Neural cell (in vitro differentiated cells): ENCODE measurements at regions not wholly inside any gene's neighbourhood (a gene's known extent, or its start where the extent isn't known, plus 50 kb on each side); places are given as distances from the start of the nearest gene placed in this dataset.

Source experiments
- H2AFZ ChIP-seq: fragments of 200-600, 300-800 bp; sonication (generic), shearing (Covaris generic); 2 replicates; pipeline ENCODE4 v1.6.0; 2014; ENCODE audit warnings: low read depth, mild to moderate bottlenecking, antibody characterized with exemption, low read length, moderate library complexity
- H3F3A ChIP-seq: fragments of 200-600 bp; shearing (Covaris generic); 2 replicates; pipeline ENCODE4 v1.6.1; 2016; ENCODE audit warnings: mild to moderate bottlenecking, moderate library complexity, mixed read lengths, antibody characterized with exemption, low read length; ENCODE audit not compliant: insufficient read depth, poor library complexity, severe bottlenecking
- H3K27ac ChIP-seq: fragments of 200-600, 300-800 bp; sonication (generic), shearing (Covaris generic); 2 replicates; pipeline ENCODE4 v1.5.1; 2014; ENCODE audit warnings: mild to moderate bottlenecking, low read length, moderate library complexity
- H3K27me3 ChIP-seq: fragments of 300-800, 200-600 bp; sonication (generic), shearing (Covaris generic); 2 replicates; pipeline ENCODE4 v1.6.0; 2014; ENCODE audit warnings: mild to moderate bottlenecking, low read depth, low read length, moderate library complexity; ENCODE audit not compliant: insufficient read depth
- H3K36me3 ChIP-seq: fragments of 300-800, 200-600 bp; sonication (generic), shearing (Covaris generic); 2 replicates; pipeline ENCODE4 v1.5.1; 2014; ENCODE audit warnings: mild to moderate bottlenecking, antibody characterized with exemption, low read length, moderate library complexity; ENCODE audit not compliant: insufficient read depth
- H3K4me2 ChIP-seq: fragments of 300-800, 200-600 bp; sonication (generic), shearing (Covaris generic); 2 replicates; pipeline ENCODE4 v1.6.0; 2014; ENCODE audit warnings: mild to moderate bottlenecking, low read length
- H3K4me3 ChIP-seq: fragments of 300-800, 200-600 bp; sonication (generic), shearing (Covaris generic); 2 replicates; pipeline ENCODE4 v1.5.1; 2014; ENCODE audit warnings: mild to moderate bottlenecking, low read length, moderate library complexity
- H3K79me2 ChIP-seq: fragments of 200-600 bp; shearing (Covaris generic); replicated peaks from 2 replicates; pipeline ENCODE4 v1.6.0; 2014; ENCODE audit warnings: mild to moderate bottlenecking, low read length, moderate library complexity; ENCODE audit not compliant: insufficient read depth
- H3K9ac ChIP-seq: fragments of 300-800, 200-600 bp; sonication (generic), shearing (Covaris generic); 2 replicates; pipeline ENCODE4 v1.6.1; 2016; ENCODE audit warnings: mild to moderate bottlenecking, low read length, mixed read lengths
- H3K9me2 ChIP-seq: fragments of 200-600 bp; shearing (Covaris generic); 2 replicates; pipeline ENCODE4 v1.6.1; 2016; ENCODE audit warnings: mild to moderate bottlenecking, low read length, mixed read lengths; ENCODE audit not compliant: insufficient read depth
- H3K9me3 ChIP-seq: fragments of 200-600, 300-800 bp; sonication (generic), shearing (Covaris generic); 2 replicates; pipeline ENCODE4 v1.6.1; 2016; ENCODE audit warnings: mild to moderate bottlenecking, mixed run types, low read length, moderate library complexity, mixed read lengths
- H4K20me1 ChIP-seq: fragments of 200-600 bp; shearing (Covaris generic); 2 replicates; pipeline ENCODE4 v1.6.1; 2016; ENCODE audit warnings: mild to moderate bottlenecking, mixed run types; ENCODE audit not compliant: insufficient read depth
- EP300 ChIP-seq: fragments of 450-650 bp; conservative IDR thresholded peaks from 2 replicates; pipeline ENCODE4 v1.6.1; 2014; ENCODE audit warnings: antibody characterized with exemption, mild to moderate bottlenecking, moderate library complexity; ENCODE audit not compliant: poor library complexity, severe bottlenecking
- EZH2 ChIP-seq: fragments of 200-600, 300-800 bp; shearing (Covaris generic), sonication (generic); IDR thresholded peaks from 2 replicates; pipeline ENCODE4 v1.6.1; 2014; ENCODE audit warnings: antibody characterized with exemption, low read length, borderline replicate concordance, mild to moderate bottlenecking; ENCODE audit not compliant: insufficient read depth, poor library complexity, severe bottlenecking
- MXI1 ChIP-seq: fragments of 450-650 bp; conservative IDR thresholded peaks from 2 replicates; pipeline ENCODE4 v1.6.1; 2014; ENCODE audit warnings: antibody characterized with exemption, mild to moderate bottlenecking; ENCODE audit not compliant: poor library complexity, severe bottlenecking
- POLR2AphosphoS5 ChIP-seq: IDR thresholded peaks from 2 replicates; pipeline ENCODE4 v1.6.1; 2012
- RAD21 ChIP-seq: fragments of 450-650 bp; conservative IDR thresholded peaks from 2 replicates; pipeline ENCODE4 v1.6.1; 2014; ENCODE audit warnings: antibody characterized with exemption, mild to moderate bottlenecking, moderate library complexity
- REST ChIP-seq: IDR thresholded peaks from 2 replicates; pipeline ENCODE4 v1.6.1; 2012; ENCODE audit warnings: borderline replicate concordance
- SMC3 ChIP-seq: fragments of 450-650 bp; conservative IDR thresholded peaks from 2 replicates; pipeline ENCODE4 v1.6.1; 2014; ENCODE audit warnings: antibody characterized with exemption, mild to moderate bottlenecking, moderate library complexity; ENCODE audit not compliant: poor library complexity
- TAF1 ChIP-seq: IDR thresholded peaks from 2 replicates; pipeline ENCODE4 v1.6.1; 2012; ENCODE audit warnings: low read depth
- TF ChIP-seq, protein P1 (sequence below): fragments of 450-650 bp; IDR thresholded peaks from 2 replicates; pipeline ENCODE4 v1.5.1; 2014; ENCODE audit warnings: antibody characterized with exemption, mild to moderate bottlenecking, moderate library complexity; ENCODE audit not compliant: poor library complexity, severe bottlenecking

DNA sequence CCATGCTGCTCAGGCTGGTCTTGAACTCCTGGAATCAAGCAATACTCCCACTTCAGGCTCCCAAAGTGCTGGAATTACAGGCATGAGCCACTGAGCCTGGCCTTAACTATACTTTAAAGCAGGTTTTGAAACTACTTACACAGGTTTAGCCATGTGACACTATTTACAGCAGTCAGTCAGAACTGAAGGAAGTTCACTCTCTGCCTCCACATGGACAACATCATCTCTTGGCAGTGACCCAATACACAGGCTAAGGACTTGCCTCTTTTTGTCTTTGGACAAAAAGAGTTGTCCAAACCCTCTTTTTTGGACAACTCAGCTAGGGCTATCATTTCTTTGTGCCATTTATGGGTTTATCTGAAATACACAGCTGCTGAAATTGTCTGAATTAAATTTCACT, 89.0 kb upstream of the CLDN10 start:
- peaks cover 6% of the 10 kb centered on the region for H3K9me3 ChIP-seq
- H3K4me3 ChIP-seq = no peak overlapping the region
- H3K79me2 ChIP-seq = no peaks in the 10 kb centered on the region
- no peak overlapping the region for H3K9ac ChIP-seq
- H3K4me2 ChIP-seq = no peak overlapping the region
- no peak overlapping the region for H3K27ac ChIP-seq
- TF ChIP-seq SMC3 = no peak
- TF ChIP-seq TAF1 = no peak
- TF ChIP-seq EZH2 = no peak
- no peak for TF ChIP-seq EP300
- no peak for TF ChIP-seq REST
- no peak for TF ChIP-seq MXI1
- TF ChIP-seq POLR2AphosphoS5 = no peak
- TF ChIP-seq, protein P1, sequence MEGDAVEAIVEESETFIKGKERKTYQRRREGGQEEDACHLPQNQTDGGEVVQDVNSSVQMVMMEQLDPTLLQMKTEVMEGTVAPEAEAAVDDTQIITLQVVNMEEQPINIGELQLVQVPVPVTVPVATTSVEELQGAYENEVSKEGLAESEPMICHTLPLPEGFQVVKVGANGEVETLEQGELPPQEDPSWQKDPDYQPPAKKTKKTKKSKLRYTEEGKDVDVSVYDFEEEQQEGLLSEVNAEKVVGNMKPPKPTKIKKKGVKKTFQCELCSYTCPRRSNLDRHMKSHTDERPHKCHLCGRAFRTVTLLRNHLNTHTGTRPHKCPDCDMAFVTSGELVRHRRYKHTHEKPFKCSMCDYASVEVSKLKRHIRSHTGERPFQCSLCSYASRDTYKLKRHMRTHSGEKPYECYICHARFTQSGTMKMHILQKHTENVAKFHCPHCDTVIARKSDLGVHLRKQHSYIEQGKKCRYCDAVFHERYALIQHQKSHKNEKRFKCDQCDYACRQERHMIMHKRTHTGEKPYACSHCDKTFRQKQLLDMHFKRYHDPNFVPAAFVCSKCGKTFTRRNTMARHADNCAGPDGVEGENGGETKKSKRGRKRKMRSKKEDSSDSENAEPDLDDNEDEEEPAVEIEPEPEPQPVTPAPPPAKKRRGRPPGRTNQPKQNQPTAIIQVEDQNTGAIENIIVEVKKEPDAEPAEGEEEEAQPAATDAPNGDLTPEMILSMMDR = no peak
- TF ChIP-seq RAD21 = no peak
- no peaks in the 10 kb centered on the region for H3K27me3 ChIP-seq
- H3K36me3 ChIP-seq = no peaks in the 10 kb centered on the region
- H3F3A ChIP-seq = no peaks in the 10 kb centered on the region
- no peaks in the 10 kb centered on the region for H3K9me2 ChIP-seq
- H4K20me1 ChIP-seq = no peaks in the 10 kb centered on the region
- H2AFZ ChIP-seq = no peak overlapping the region

DNA sequence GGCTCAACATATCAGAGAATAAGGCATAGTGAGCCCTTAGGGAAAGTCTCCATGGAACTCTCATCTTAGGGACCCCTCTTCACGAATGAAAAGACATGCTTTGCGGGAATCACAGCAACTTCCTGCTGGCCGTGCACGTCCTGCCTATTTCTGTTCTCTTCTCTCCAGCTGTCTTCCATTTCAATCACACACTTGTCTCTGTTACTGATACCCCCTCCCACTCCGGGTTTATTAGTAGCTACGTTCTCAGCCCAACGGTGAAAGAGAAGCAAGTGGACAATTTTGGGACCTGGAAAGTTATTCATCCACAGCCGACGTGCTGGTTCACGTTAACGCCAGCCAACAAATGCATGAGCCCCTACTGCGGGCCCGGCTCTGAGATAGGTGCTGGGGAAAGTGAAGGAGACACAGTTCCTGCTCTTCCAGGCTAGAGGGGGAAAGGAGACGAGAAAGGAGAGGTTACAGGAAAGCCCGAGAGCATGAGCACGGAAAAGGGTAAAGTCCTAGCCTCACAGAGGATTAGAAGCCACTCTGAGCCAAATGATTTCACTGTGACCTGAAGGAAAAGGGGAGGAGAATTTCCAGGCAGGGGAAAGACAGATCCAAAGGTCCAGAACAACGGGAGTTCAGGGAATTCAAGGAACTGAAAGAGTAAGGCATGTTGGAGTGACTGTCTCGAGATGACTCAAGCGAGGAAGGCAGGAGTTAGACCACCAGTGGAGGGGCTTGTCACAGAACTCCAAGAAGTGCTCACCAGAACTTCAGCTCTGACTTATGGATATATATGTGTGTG, 81.8 kb upstream of the CLDN10 start:
- H3K27me3 ChIP-seq = no peaks in the 10 kb centered on the region
- H3K36me3 ChIP-seq = no peaks in the 10 kb centered on the region
- H3K4me3 ChIP-seq = no peak overlapping the region
- no peaks in the 10 kb centered on the region for H3K9me2 ChIP-seq
- TF ChIP-seq TAF1 = no peak
- TF ChIP-seq POLR2AphosphoS5 = no peak
- no peak for TF ChIP-seq MXI1
- TF ChIP-seq REST = no peak
- no peak for TF ChIP-seq SMC3
- H4K20me1 ChIP-seq = no peaks in the 10 kb centered on the region
- H3K79me2 ChIP-seq = no peaks in the 10 kb centered on the region
- no peak overlapping the region for H2AFZ ChIP-seq
- no peak overlapping the region for H3K27ac ChIP-seq
- H3K9ac ChIP-seq = no peak overlapping the region
- H3K9me3 ChIP-seq = no peaks in the 10 kb centered on the region
- H3F3A ChIP-seq = no peaks in the 10 kb centered on the region
- no peak overlapping the region for H3K4me2 ChIP-seq
